HCT116 (cell line): ENCODE measurements at regions not wholly inside any gene's neighbourhood (a gene's known extent, or its start where the extent isn't known, plus 50 kb on each side); places are given as distances from the start of the nearest gene placed in this dataset.

Experiments
- ATAC-seq: fragments of 200-7000 bp; cut with Tn5 transposase; 2 replicates; pipeline ENCODE4 v1.9.1; 2020; ENCODE audit warnings: mild to moderate bottlenecking, moderate library complexity
- BruUV-seq: library from RNA; stranded (reverse); fragments of 400-500 nt; replicated peaks from 2 replicates; lab custom pipeline; 2021; lab: Mats Ljungman, UMichigan
- CTCF ChIA-PET: fragments of 300-600 bp; sonication (Branson Sonifier 250); formaldehyde crosslinking; loops from one replicate; lab custom pipeline; 2021; ENCODE audit warnings: antibody characterized with exemption; lab: Charles Lee
- POLR2A ChIA-PET: fragments of 300-600, 350-600 bp; sonication (Branson Sonifier 250); formaldehyde crosslinking; loops from one replicate; lab custom pipeline; 2021; ENCODE audit warnings: antibody characterized with exemption; lab: Charles Lee
- RAD21 ChIA-PET, 2 experiments: fragments of 300-600 bp; sonication (Branson Sonifier 250); formaldehyde crosslinking; loops; one replicate each; lab custom pipeline; 2023; ENCODE audit warnings: low total read pairs in 2 of 2; ENCODE audit not compliant: uncharacterized antibody in 2 of 2, unreplicated experiment in 2 of 2, low non-redundant PET in 1 of 2; lab: Charles Lee
- DNase-seq: peaks from one replicate; pipeline ENCODE4 v3.0.0-alpha.2; 2010; ENCODE audit warnings: low read depth, low spot score
- H2AFZ ChIP-seq: fragments of 200-600 bp; shearing (Covaris generic), sonication (generic); 2 replicates; pipeline ENCODE4 v1.6.1; 2017; ENCODE audit warnings: low read depth, mixed run types, mixed read lengths, antibody characterized with exemption, low read length; ENCODE audit not compliant: poor library complexity, severe bottlenecking
- H3K27ac ChIP-seq: 2 replicates; pipeline ENCODE4 v1.5.1; 2012; ENCODE audit warnings: low read depth, low read length
- H3K27me3 ChIP-seq: fragments of 200-600 bp; sonication (generic); 2 replicates; pipeline ENCODE4 v1.6.1; 2016; ENCODE audit warnings: mixed run types, low read length, mixed read lengths; ENCODE audit not compliant: insufficient read depth
- H3K36me3 ChIP-seq, 2 experiments: fragments of 200-500 bp in 1 of 2; fragments of 200-600 bp in 1 of 2; sonication (Bioruptor generic) in 1 of 2; sonication (generic) in 1 of 2; 2 replicates each; pipeline versions ENCODE4 v1.5.1 to v1.6.1; 2014 to 2016; ENCODE audit warnings: low read length in 2 of 2, inconsistent platforms in 1 of 2, mixed read lengths in 1 of 2, mixed run types in 1 of 2; ENCODE audit not compliant: insufficient read depth in 2 of 2, control insufficient read depth in 1 of 2
- H3K4me1 ChIP-seq, 2 experiments: fragments of 200-600 bp in 1 of 2; sonication (generic) in 1 of 2; 2 replicates each; pipeline versions ENCODE4 v1.5.1 to v1.6.1; 2012 to 2017; ENCODE audit warnings: low read length in 2 of 2, inconsistent platforms in 1 of 2, mild to moderate bottlenecking in 1 of 2, mixed read lengths in 1 of 2, mixed run types in 1 of 2, moderate library complexity in 1 of 2; ENCODE audit not compliant: insufficient read depth in 2 of 2, control insufficient read depth in 1 of 2
- H3K4me2 ChIP-seq: fragments of 200-600 bp; sonication (generic); 2 replicates; pipeline ENCODE4 v1.6.1; 2017; ENCODE audit warnings: mixed run types, low read length, mixed read lengths
- H3K4me3 ChIP-seq, 2 experiments: fragments of 200-600 bp in 1 of 2; sonication (generic) in 1 of 2; replicated peaks in 1 of 2; 2 replicates each; pipeline ENCODE4 v1.5.1; 2011 to 2016; ENCODE audit warnings: low read length in 2 of 2, control low read depth in 1 of 2, low read depth in 1 of 2, mild to moderate bottlenecking in 1 of 2, mixed read lengths in 1 of 2, mixed run types in 1 of 2
- H3K79me2 ChIP-seq: fragments of 200-600 bp; sonication (generic); 2 replicates; pipeline ENCODE4 v1.6.1; 2017; ENCODE audit warnings: mild to moderate bottlenecking, mixed run types, low read length, moderate library complexity, mixed read lengths; ENCODE audit not compliant: insufficient read depth
- H3K9ac ChIP-seq: fragments of 200-600 bp; sonication (generic); 2 replicates; pipeline ENCODE4 v1.6.1; 2016; ENCODE audit warnings: low read length, mixed read lengths
- H3K9me2 ChIP-seq: fragments of 200-600 bp; sonication (generic), shearing (Covaris generic); 2 replicates; pipeline ENCODE4 v1.6.1; 2017; ENCODE audit warnings: mixed run types, mild to moderate bottlenecking, moderate library complexity; ENCODE audit not compliant: insufficient read depth
- H3K9me3 ChIP-seq, 2 experiments: fragments of 200-500 bp in 1 of 2; fragments of 200-600 bp in 1 of 2; sonication (Bioruptor generic) in 1 of 2; sonication (generic) in 1 of 2; 2 replicates each; pipeline ENCODE4 v1.6.1; 2014 to 2017; ENCODE audit warnings: low read length in 2 of 2, mixed read lengths in 2 of 2, inconsistent platforms in 1 of 2, low read depth in 1 of 2, mild to moderate bottlenecking in 1 of 2, mixed run types in 1 of 2, moderate library complexity in 1 of 2; ENCODE audit not compliant: control insufficient read depth in 1 of 2, insufficient read depth in 1 of 2
- H4K20me1 ChIP-seq: fragments of 200-600 bp; sonication (generic), shearing (Covaris generic); 2 replicates; pipeline ENCODE4 v1.6.1; 2017; ENCODE audit warnings: mixed run types, mild to moderate bottlenecking, moderate library complexity; ENCODE audit not compliant: insufficient read depth
- CBX3 ChIP-seq: IDR thresholded peaks from 2 replicates; pipeline ENCODE4 v1.6.1; 2012; ENCODE audit warnings: low read depth
- CEBPB ChIP-seq: IDR thresholded peaks from 2 replicates; pipeline ENCODE4 v1.6.1; 2012; ENCODE audit warnings: low read depth
- EGR1 ChIP-seq: IDR thresholded peaks from 2 replicates; pipeline ENCODE4 v1.6.1; 2012; ENCODE audit warnings: low read depth
- ELF1 ChIP-seq: IDR thresholded peaks from 2 replicates; pipeline ENCODE4 v1.6.1; 2012; ENCODE audit warnings: low read depth, borderline replicate concordance
- EZH2 ChIP-seq: fragments of 200-600 bp; sonication (generic); IDR thresholded peaks from 2 replicates; pipeline ENCODE4 v1.6.1; 2017; ENCODE audit warnings: antibody characterized with exemption, mixed run types
- EZH2phosphoT487 ChIP-seq: fragments of 200-600 bp; IDR thresholded peaks from 2 replicates; pipeline ENCODE4 v1.6.1; 2018; ENCODE audit warnings: antibody characterized with exemption, borderline replicate concordance
- JUND ChIP-seq: IDR thresholded peaks from 2 replicates; pipeline ENCODE4 v1.6.1; 2012
- POLR2A ChIP-seq: IDR thresholded peaks from 2 replicates; pipeline ENCODE4 v1.7.0; 2011; ENCODE audit warnings: borderline replicate concordance; ENCODE audit not compliant: insufficient read depth, insufficient read length; ENCODE audit errors: extremely low read depth
- RAD21 ChIP-seq: IDR thresholded peaks from 2 replicates; pipeline ENCODE4 v1.6.1; 2012; ENCODE audit warnings: low read depth, mild to moderate bottlenecking
- SP1 ChIP-seq: IDR thresholded peaks from 2 replicates; pipeline ENCODE4 v1.6.1; 2012; ENCODE audit warnings: low read depth
- SRF ChIP-seq: IDR thresholded peaks from 2 replicates; pipeline ENCODE4 v1.6.1; 2012; ENCODE audit warnings: low read depth
- TCF7L2 ChIP-seq: IDR thresholded peaks from 2 replicates; pipeline ENCODE4 v1.7.0; 2011; ENCODE audit warnings: borderline replicate concordance, inconsistent platforms; ENCODE audit not compliant: insufficient read depth, insufficient read length; ENCODE audit errors: extremely low read depth
- YY1 ChIP-seq: IDR thresholded peaks from 2 replicates; pipeline ENCODE4 v1.6.1; 2011; ENCODE audit warnings: low read length, low read depth, moderate library complexity, mild to moderate bottlenecking; ENCODE audit not compliant: insufficient replicate concordance; ENCODE audit errors: extremely low read depth
- ZFX ChIP-seq: fragments of 450-650 bp; IDR thresholded peaks from 2 replicates; pipeline ENCODE4 v1.6.1; 2017
- ZNF274 ChIP-seq: fragments of 200-500 bp; sonication (Bioruptor generic); IDR thresholded peaks from 2 replicates; pipeline ENCODE4 v1.6.1; 2014; ENCODE audit warnings: mild to moderate bottlenecking, low read depth, low read length, inconsistent platforms
- intact Hi-C: fragments of 100-400 bp; cut with micrococcal nuclease; formaldehyde crosslinking; loops from 2 replicates; pipeline ENCODE4 v1.10.0; 2022
- TF ChIP-seq, protein P1 (sequence below): IDR thresholded peaks from 2 replicates; pipeline ENCODE4 v1.6.1; 2012
- TF ChIP-seq, protein P2 (sequence below): IDR thresholded peaks from 2 replicates; pipeline ENCODE4 v1.6.1; 2012
- TF ChIP-seq, protein P3 (sequence below), 3 experiments: fragments of 200-600 bp in 1 of 3; sonication (generic) in 1 of 3; IDR thresholded peaks in 2 of 3; conservative IDR thresholded peaks in 1 of 3; 2 replicates each; pipeline ENCODE4 v1.5.1; 2012 to 2017; ENCODE audit warnings: low read depth in 2 of 3, low read length in 2 of 3, antibody characterized with exemption in 1 of 3, borderline replicate concordance in 1 of 3, control low read depth in 1 of 3, mild to moderate bottlenecking in 1 of 3, mixed read lengths in 1 of 3, mixed run types in 1 of 3, moderate library complexity in 1 of 3; ENCODE audit not compliant: insufficient read depth in 1 of 3
- TF ChIP-seq, protein P4 (sequence below): IDR thresholded peaks from 2 replicates; pipeline ENCODE4 v1.6.1; 2012; ENCODE audit warnings: low read depth
- TF ChIP-seq, protein P5 (sequence below): IDR thresholded peaks from 2 replicates; pipeline ENCODE4 v1.6.1; 2011; ENCODE audit warnings: mild to moderate bottlenecking, low read length, moderate library complexity; ENCODE audit not compliant: insufficient replicate concordance; ENCODE audit errors: extremely low read depth

DNA sequence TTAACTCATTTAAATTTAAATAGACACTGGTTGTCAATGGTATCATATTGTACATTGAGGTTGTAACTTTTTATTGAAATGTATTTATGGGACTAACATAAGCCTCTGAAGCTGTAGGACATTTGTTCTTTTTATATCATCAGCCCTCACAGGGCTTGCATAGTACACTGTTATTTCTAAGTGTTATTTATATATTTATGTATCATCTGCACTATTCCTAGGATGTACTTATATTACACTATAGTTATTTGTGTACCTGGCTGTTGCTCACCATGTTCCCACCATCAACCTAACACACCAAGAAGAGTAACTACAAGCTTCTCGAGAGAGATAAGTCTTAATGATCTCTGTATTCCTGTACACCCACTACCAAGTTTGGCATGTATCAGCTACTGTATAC lies 224.7 kb downstream of the PPP1R3A start:
- intact Hi-C loops, result loop anchor here (10.0 kb wide), 1 partner anchor 61 kb away; no protein-coding TSS in a partner anchor
- Histone ChIP-seq H3K27ac (no peak overlapping the region), H3K4me3 (no peak overlapping the region), H3K27me3 (no peaks in the 10 kb centered on the region), H3K9me3 (no peaks in the 10 kb centered on the region), H4K20me1 (no peaks in the 10 kb centered on the region), H3K4me2 (no peak overlapping the region), H2AFZ (no peak overlapping the region), H3K79me2 (no peaks in the 10 kb centered on the region), H3K9ac (no peak overlapping the region), H3K36me3 (no peaks in the 10 kb centered on the region), H3K4me1 (no peaks in the 10 kb centered on the region), H3K9me2 (no peaks in the 10 kb centered on the region)
- ATAC-seq (no peak), DNase-seq (no peak)
- CTCF ChIA-PET, result no interaction called here
- RAD21 ChIA-PET, result no interaction called here
- TF ChIP-seq JUND (no peak), POLR2A (no peak), ZNF274 (no peak), EZH2 (no peak), EZH2phosphoT487 (no peak), RAD21 (no peak), ELF1 (no peak), CBX3 (no peak), TCF7L2 (no peak), YY1 (no peak), EGR1 (no peak), SP1 (no peak), SRF (no peak), ZFX (no peak), CEBPB (no peak)
- TF ChIP-seq, protein P1, sequence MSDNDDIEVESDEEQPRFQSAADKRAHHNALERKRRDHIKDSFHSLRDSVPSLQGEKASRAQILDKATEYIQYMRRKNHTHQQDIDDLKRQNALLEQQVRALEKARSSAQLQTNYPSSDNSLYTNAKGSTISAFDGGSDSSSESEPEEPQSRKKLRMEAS, result no peak
- TF ChIP-seq, protein P2, sequence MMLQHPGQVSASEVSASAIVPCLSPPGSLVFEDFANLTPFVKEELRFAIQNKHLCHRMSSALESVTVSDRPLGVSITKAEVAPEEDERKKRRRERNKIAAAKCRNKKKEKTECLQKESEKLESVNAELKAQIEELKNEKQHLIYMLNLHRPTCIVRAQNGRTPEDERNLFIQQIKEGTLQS, result no peak
- TF ChIP-seq, protein P3, sequence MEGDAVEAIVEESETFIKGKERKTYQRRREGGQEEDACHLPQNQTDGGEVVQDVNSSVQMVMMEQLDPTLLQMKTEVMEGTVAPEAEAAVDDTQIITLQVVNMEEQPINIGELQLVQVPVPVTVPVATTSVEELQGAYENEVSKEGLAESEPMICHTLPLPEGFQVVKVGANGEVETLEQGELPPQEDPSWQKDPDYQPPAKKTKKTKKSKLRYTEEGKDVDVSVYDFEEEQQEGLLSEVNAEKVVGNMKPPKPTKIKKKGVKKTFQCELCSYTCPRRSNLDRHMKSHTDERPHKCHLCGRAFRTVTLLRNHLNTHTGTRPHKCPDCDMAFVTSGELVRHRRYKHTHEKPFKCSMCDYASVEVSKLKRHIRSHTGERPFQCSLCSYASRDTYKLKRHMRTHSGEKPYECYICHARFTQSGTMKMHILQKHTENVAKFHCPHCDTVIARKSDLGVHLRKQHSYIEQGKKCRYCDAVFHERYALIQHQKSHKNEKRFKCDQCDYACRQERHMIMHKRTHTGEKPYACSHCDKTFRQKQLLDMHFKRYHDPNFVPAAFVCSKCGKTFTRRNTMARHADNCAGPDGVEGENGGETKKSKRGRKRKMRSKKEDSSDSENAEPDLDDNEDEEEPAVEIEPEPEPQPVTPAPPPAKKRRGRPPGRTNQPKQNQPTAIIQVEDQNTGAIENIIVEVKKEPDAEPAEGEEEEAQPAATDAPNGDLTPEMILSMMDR (IDR thresholded peaks at IDR 0.05 in 2 of 3, conservative IDR thresholded peaks at IDR 0.05 in 1 of 3; ENCODE audit: borderline replicate concordance in 1 of 3, insufficient read depth in 1 of 3, low read depth in 2 of 3, low read length in 2 of 3), result no peak
- TF ChIP-seq, protein P4, sequence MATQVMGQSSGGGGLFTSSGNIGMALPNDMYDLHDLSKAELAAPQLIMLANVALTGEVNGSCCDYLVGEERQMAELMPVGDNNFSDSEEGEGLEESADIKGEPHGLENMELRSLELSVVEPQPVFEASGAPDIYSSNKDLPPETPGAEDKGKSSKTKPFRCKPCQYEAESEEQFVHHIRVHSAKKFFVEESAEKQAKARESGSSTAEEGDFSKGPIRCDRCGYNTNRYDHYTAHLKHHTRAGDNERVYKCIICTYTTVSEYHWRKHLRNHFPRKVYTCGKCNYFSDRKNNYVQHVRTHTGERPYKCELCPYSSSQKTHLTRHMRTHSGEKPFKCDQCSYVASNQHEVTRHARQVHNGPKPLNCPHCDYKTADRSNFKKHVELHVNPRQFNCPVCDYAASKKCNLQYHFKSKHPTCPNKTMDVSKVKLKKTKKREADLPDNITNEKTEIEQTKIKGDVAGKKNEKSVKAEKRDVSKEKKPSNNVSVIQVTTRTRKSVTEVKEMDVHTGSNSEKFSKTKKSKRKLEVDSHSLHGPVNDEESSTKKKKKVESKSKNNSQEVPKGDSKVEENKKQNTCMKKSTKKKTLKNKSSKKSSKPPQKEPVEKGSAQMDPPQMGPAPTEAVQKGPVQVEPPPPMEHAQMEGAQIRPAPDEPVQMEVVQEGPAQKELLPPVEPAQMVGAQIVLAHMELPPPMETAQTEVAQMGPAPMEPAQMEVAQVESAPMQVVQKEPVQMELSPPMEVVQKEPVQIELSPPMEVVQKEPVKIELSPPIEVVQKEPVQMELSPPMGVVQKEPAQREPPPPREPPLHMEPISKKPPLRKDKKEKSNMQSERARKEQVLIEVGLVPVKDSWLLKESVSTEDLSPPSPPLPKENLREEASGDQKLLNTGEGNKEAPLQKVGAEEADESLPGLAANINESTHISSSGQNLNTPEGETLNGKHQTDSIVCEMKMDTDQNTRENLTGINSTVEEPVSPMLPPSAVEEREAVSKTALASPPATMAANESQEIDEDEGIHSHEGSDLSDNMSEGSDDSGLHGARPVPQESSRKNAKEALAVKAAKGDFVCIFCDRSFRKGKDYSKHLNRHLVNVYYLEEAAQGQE, result no peak
- TF ChIP-seq, protein P5, sequence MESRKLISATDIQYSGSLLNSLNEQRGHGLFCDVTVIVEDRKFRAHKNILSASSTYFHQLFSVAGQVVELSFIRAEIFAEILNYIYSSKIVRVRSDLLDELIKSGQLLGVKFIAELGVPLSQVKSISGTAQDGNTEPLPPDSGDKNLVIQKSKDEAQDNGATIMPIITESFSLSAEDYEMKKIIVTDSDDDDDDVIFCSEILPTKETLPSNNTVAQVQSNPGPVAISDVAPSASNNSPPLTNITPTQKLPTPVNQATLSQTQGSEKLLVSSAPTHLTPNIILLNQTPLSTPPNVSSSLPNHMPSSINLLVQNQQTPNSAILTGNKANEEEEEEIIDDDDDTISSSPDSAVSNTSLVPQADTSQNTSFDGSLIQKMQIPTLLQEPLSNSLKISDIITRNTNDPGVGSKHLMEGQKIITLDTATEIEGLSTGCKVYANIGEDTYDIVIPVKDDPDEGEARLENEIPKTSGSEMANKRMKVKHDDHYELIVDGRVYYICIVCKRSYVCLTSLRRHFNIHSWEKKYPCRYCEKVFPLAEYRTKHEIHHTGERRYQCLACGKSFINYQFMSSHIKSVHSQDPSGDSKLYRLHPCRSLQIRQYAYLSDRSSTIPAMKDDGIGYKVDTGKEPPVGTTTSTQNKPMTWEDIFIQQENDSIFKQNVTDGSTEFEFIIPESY, result no peak
- POLR2A ChIA-PET, result no interaction called here
- BruUV-seq, result no TSS peak
